K562 (cell line): ENCODE measurements at regions not wholly inside any gene's neighbourhood (a gene's known extent, or its start where the extent isn't known, plus 50 kb on each side); places are given as distances from the start of the nearest gene placed in this dataset.

Source experiments
- ATAC-seq: fragments of 200-7000 bp; cut with Tn5 transposase; 3 replicates; pipeline ENCODE4 v1.9.1; 2020; ENCODE audit warnings: moderate library complexity
- BruUV-seq: library from RNA; stranded (reverse); fragments of 400-500 nt; replicated peaks from 2 replicates; lab custom pipeline; 2021; lab: Mats Ljungman, UMichigan
- CTCF ChIA-PET: fragments of 300-600 bp; formaldehyde crosslinking; extraction: SDS; loops from one replicate; lab custom pipeline; 2021; ENCODE audit warnings: low intra/inter-chr PET ratio; lab: Yijun Ruan, JAX
- POLR2A ChIA-PET: fragments of 300-600, 350-650 bp; sonication (Branson Sonifier 250); formaldehyde crosslinking; extraction: SDS; loops from one replicate; lab custom pipeline; 2021; ENCODE audit warnings: antibody characterized with exemption, inconsistent platforms; lab: Yijun Ruan, JAX
- DNase-seq, 4 experiments: peaks; one replicate each; pipeline versions ENCODE4 v3.0.0 to v3.0.0-alpha.2; 2011 to 2018; ENCODE audit warnings: low spot score in 3 of 4, mixed read lengths in 3 of 4; ENCODE audit errors: extremely low read depth in 1 of 4
- FAIRE-seq: peaks from 2 replicates; lab custom pipeline; 2011; peaks lifted over from hg19 to GRCh38; lab: Jason Lieb, UNC
- H2AFZ ChIP-seq: 2 replicates; pipeline ENCODE4 v1.6.0; 2011; ENCODE audit warnings: low read depth, low read length, control low read depth, inconsistent platforms
- H3K27ac ChIP-seq: fragments of 200-600 bp; 3 replicates; pipeline ENCODE4 v1.8.0; 2011; ENCODE audit warnings: low read depth, mild to moderate bottlenecking, control low read depth, inconsistent platforms, low read length, moderate library complexity, mixed read lengths; ENCODE audit errors: extremely low read depth
- H3K27me3 ChIP-seq, 2 experiments: fragments of 300-600 bp in 1 of 2; 2 replicates in 1 of 2; 3 replicates in 1 of 2; pipeline versions ENCODE4 v1.6.0 to v1.8.0; 2011; ENCODE audit warnings: inconsistent platforms in 2 of 2, low read length in 2 of 2, mild to moderate bottlenecking in 1 of 2, mixed read lengths in 1 of 2, moderate library complexity in 1 of 2; ENCODE audit not compliant: control insufficient read depth in 2 of 2, insufficient read depth in 2 of 2
- H3K36me3 ChIP-seq: fragments of 300-600 bp; 3 replicates; pipeline ENCODE4 v1.8.0; 2011; ENCODE audit warnings: mild to moderate bottlenecking, low read length, inconsistent platforms; ENCODE audit not compliant: control insufficient read depth, insufficient read depth
- H3K4me1 ChIP-seq, 2 experiments: fragments of 200-600 bp in 1 of 2; replicated peaks in 1 of 2; 2 replicates in 1 of 2; 3 replicates in 1 of 2; pipeline versions ENCODE4 v1.5.1 to v1.8.0; 2011; ENCODE audit warnings: inconsistent platforms in 2 of 2, low read length in 2 of 2, mild to moderate bottlenecking in 1 of 2, mixed read lengths in 1 of 2, moderate library complexity in 1 of 2; ENCODE audit not compliant: control insufficient read depth in 2 of 2, insufficient read depth in 2 of 2
- H3K4me2 ChIP-seq: 2 replicates; pipeline ENCODE4 v1.6.1; 2011; ENCODE audit warnings: low read length, control low read depth, inconsistent platforms, mixed read lengths; ENCODE audit not compliant: insufficient read depth
- H3K4me3 ChIP-seq: fragments of 200-600 bp; sonication (generic), shearing (Covaris generic); 2 replicates; pipeline ENCODE4 v1.5.1; 2016; ENCODE audit warnings: control low read depth, inconsistent platforms
- H3K79me2 ChIP-seq: fragments of 200-600 bp; 3 replicates; pipeline ENCODE4 v1.8.0; 2011; ENCODE audit warnings: low read length, inconsistent platforms; ENCODE audit not compliant: control insufficient read depth, insufficient read depth
- H3K9ac ChIP-seq, 2 experiments: 2 replicates each; pipeline versions ENCODE4 v1.6.0 to v1.6.1; 2011; ENCODE audit warnings: low read depth in 2 of 2, low read length in 2 of 2, control low read depth in 1 of 2, inconsistent platforms in 1 of 2, mild to moderate bottlenecking in 1 of 2, mixed read lengths in 1 of 2; ENCODE audit not compliant: insufficient read depth in 1 of 2
- H3K9me1 ChIP-seq: one replicate; pipeline ENCODE4 v1.6.0; 2011; ENCODE audit warnings: inconsistent platforms, mild to moderate bottlenecking, low read length, moderate library complexity; ENCODE audit not compliant: control insufficient read depth, insufficient read depth
- H3K9me3 ChIP-seq: replicated peaks from 2 replicates; pipeline ENCODE4 v1.5.1; 2011; ENCODE audit warnings: low read depth, low read length, inconsistent platforms; ENCODE audit not compliant: control insufficient read depth, insufficient read depth
- H4K20me1 ChIP-seq: replicated peaks from 2 replicates; pipeline ENCODE4 v1.6.1; 2011; ENCODE audit warnings: low read length, inconsistent platforms, mixed read lengths; ENCODE audit not compliant: control insufficient read depth, insufficient read depth
- BRCA1 ChIP-seq, 2 experiments: fragments of 450-650 bp in 1 of 2; sonication (generic) in 1 of 2; formaldehyde crosslinking in 1 of 2; IDR thresholded peaks; 2 replicates each; pipeline versions ENCODE4 v1.5.0 to v1.6.1; 2017 to 2020; ENCODE audit warnings: mild to moderate bottlenecking in 1 of 2, missing genetic modification reagents in 1 of 2
- E2F1 ChIP-seq: sonication (generic); formaldehyde crosslinking; IDR thresholded peaks from 2 replicates; pipeline ENCODE4 v1.8.1; 2023; ENCODE audit warnings: mild to moderate bottlenecking, missing genetic modification reagents, moderate library complexity
- E2F8 ChIP-seq: fragments of 450-650 bp; IDR thresholded peaks from 2 replicates; pipeline ENCODE4 v1.7.1; 2018; ENCODE audit warnings: mild to moderate bottlenecking, low read depth; ENCODE audit not compliant: partially characterized antibody
- HES1 ChIP-seq: fragments of 450-650 bp; IDR thresholded peaks from 2 replicates; pipeline ENCODE4 v1.6.1; 2016; ENCODE audit warnings: low read depth, mild to moderate bottlenecking, moderate library complexity
- MAFK ChIP-seq: IDR thresholded peaks from 2 replicates; pipeline ENCODE4 v1.6.1; 2011; ENCODE audit warnings: low read length, improper control_type of control experiment
- SUPT5H ChIP-seq: fragments of 450-650 bp; IDR thresholded peaks from 2 replicates; pipeline ENCODE4 v1.6.1; 2016
- TBP ChIP-seq: optimal IDR thresholded peaks from 2 replicates; pipeline ENCODE3; 2011; ENCODE audit warnings: low read depth, low read length, improper control_type of control experiment
- YY1 ChIP-seq, 3 experiments: IDR thresholded peaks; 2 replicates each; pipeline ENCODE4 v1.6.1; 2011; ENCODE audit warnings: low read length in 2 of 3, mild to moderate bottlenecking in 2 of 3, moderate library complexity in 2 of 3, borderline replicate concordance in 1 of 3, control low read depth in 1 of 3, low read depth in 1 of 3; ENCODE audit not compliant: insufficient read depth in 3 of 3, insufficient replicate concordance in 2 of 3, control insufficient read depth in 1 of 3, insufficient read length in 1 of 3; ENCODE audit errors: extremely low read depth in 1 of 3
- ZSCAN29 ChIP-seq: fragments of 450-650 bp; IDR thresholded peaks from 2 replicates; pipeline ENCODE4 v1.6.1; 2017
- WGBS: fragments of 100-300 bp; shearing (Covaris generic); methylation state at CpG from one replicate; pipeline ENCODE4 v1.1.6; 2016; ENCODE audit warnings: low coverage, mixed read lengths; ENCODE audit not compliant: insufficient coverage; ENCODE audit errors: missing lambda C conversion rate; 5-methylcytosine and 5-hydroxymethylcytosine counted together
- in situ Hi-C: fragments of 300-500 bp; cut with MboI; formaldehyde crosslinking; loops from 4 replicates; pipeline ENCODE4 v1.15.0; 2018; ENCODE audit warnings: inconsistent platforms, mixed read lengths
- intact Hi-C: fragments of 100-400 bp; cut with micrococcal nuclease; formaldehyde crosslinking; loops from 2 replicates; pipeline ENCODE4 v1.14.2; 2022

- no peaks in the 10 kb centered on the region for H3K9me1 ChIP-seq
- no peaks in the 10 kb centered on the region for H3K9me3 ChIP-seq
- no peak overlapping the region for H2AFZ ChIP-seq
- H4K20me1 ChIP-seq, result no peaks in the 10 kb centered on the region
- BruUV-seq, result no TSS peak
- no peak for FAIRE-seq
- no peak overlapping the region for H3K27ac ChIP-seq
- no peaks in the 10 kb centered on the region for H3K79me2 ChIP-seq
- no peak for ATAC-seq
- 0% methylated on average over 2 of the region's 2 CpGs for WGBS
- POLR2A ChIA-PET, result no interaction called here
- in situ Hi-C loops (no loop called here), intact Hi-C loops (no loop called here)
- H3K9ac ChIP-seq, result no peak overlapping the region
- no peak overlapping the region for H3K4me3 ChIP-seq
- no peaks in the 10 kb centered on the region for H3K4me1 ChIP-seq
- TF ChIP-seq MAFK (no peak), YY1 (IDR thresholded peaks at IDR 0.05; ENCODE audit: borderline replicate concordance in 1 of 3, control insufficient read depth in 1 of 3, extremely low read depth in 1 of 3, insufficient read depth in 3 of 3, insufficient read length in 1 of 3, insufficient replicate concordance in 2 of 3, low read depth in 1 of 3, low read length in 2 of 3) (no peak), BRCA1 (IDR thresholded peaks at IDR 0.05) (no peak), BRCA1 (CRISPR knock-in tag; IDR thresholded peaks at IDR 0.05) (no peak), E2F1 (CRISPR knock-in tag) (no peak), TBP (no peak), SUPT5H (no peak), HES1 (no peak), E2F8 (no peak), ZSCAN29 (no peak)
- no peaks in the 10 kb centered on the region for H3K27me3 ChIP-seq
- DNase-seq, result no peak
- no peaks in the 10 kb centered on the region for H3K36me3 ChIP-seq
- CTCF ChIA-PET, result no interaction called here
- H3K4me2 ChIP-seq, result no peak overlapping the region
These were observed 365.1 kb upstream of the ETAA1 start for GRCh38 chr2:67032076-67032475.
